Liver (tissue), 8 donors: ENCODE measurements at regions not wholly inside any gene's neighbourhood (a gene's known extent, or its start where the extent isn't known, plus 50 kb on each side); places are given as distances from the start of the nearest gene placed in this dataset.

ENCODE experiments used
- DNase-seq: peaks from one replicate; pipeline ENCODE4 v3.0.0-alpha.2; 2017; ENCODE audit warnings: low spot score
- H3K27ac ChIP-seq, 2 donors: one replicate each; pipeline ENCODE4 v1.7.0; 2013; ENCODE audit warnings: inconsistent platforms in 2 of 2, low read length in 2 of 2, control low read depth in 1 of 2, low read depth in 1 of 2, mild to moderate bottlenecking in 1 of 2
- H3K27me3 ChIP-seq, 4 donors: one replicate each; pipeline versions ENCODE4 v1.6.1 to v1.7.0; 2013; ENCODE audit warnings: low read length in 3 of 4, inconsistent platforms in 1 of 4, mild to moderate bottlenecking in 1 of 4, moderate library complexity in 1 of 4; ENCODE audit not compliant: control insufficient read depth in 4 of 4, insufficient read depth in 4 of 4
- H3K36me3 ChIP-seq, 4 donors: one replicate each; pipeline versions ENCODE4 v1.6.1 to v1.7.0; 2013; ENCODE audit warnings: low read length in 3 of 4, mild to moderate bottlenecking in 3 of 4, low read depth in 1 of 4, moderate library complexity in 1 of 4; ENCODE audit not compliant: control insufficient read depth in 4 of 4, insufficient read depth in 3 of 4
- H3K4me1 ChIP-seq, 4 donors: one replicate each; pipeline versions ENCODE4 v1.6.1 to v1.7.0; 2013; ENCODE audit warnings: low read length in 3 of 4, mild to moderate bottlenecking in 3 of 4, moderate library complexity in 1 of 4; ENCODE audit not compliant: control insufficient read depth in 4 of 4, insufficient read depth in 4 of 4
- H3K4me3 ChIP-seq, 3 donors: one replicate each; pipeline versions ENCODE4 v1.6.1 to v1.7.0; 2013; ENCODE audit warnings: low read length in 3 of 3, control low read depth in 1 of 3, low read depth in 1 of 3, mild to moderate bottlenecking in 1 of 3
- H3K9ac ChIP-seq, 2 donors: one replicate each; pipeline ENCODE4 v1.7.0; 2013; ENCODE audit warnings: low read length in 2 of 2, mild to moderate bottlenecking in 2 of 2, moderate library complexity in 2 of 2, control low read depth in 1 of 2, low read depth in 1 of 2
- H3K9me3 ChIP-seq, 4 donors: one replicate each; pipeline versions ENCODE4 v1.6.1 to v1.7.0; 2013; ENCODE audit warnings: low read length in 3 of 4; ENCODE audit not compliant: control insufficient read depth in 4 of 4
- CTCF ChIP-seq: fragments of 150-350 bp; IDR thresholded peaks from 2 replicates; pipeline ENCODE4 v1.5.1; 2017; ENCODE audit warnings: improper control_type of control experiment, low read depth, low read length; ENCODE audit not compliant: missing input control
- FOXA2 ChIP-seq: IDR thresholded peaks from 2 replicates; pipeline ENCODE4 v1.6.1; 2016; ENCODE audit warnings: antibody characterized with exemption
- GABPA ChIP-seq, 2 donors: IDR thresholded peaks in 1 of 2; conservative IDR thresholded peaks in 1 of 2; 2 replicates each; pipeline ENCODE4 v1.6.1; 2016; ENCODE audit warnings: antibody characterized with exemption in 2 of 2, mild to moderate bottlenecking in 1 of 2, moderate library complexity in 1 of 2
- HNF4A ChIP-seq, 2 donors: conservative IDR thresholded peaks; 2 replicates each; pipeline ENCODE4 v1.6.1; 2016; ENCODE audit warnings: antibody characterized with exemption in 2 of 2, mild to moderate bottlenecking in 2 of 2
- HNF4G ChIP-seq: IDR thresholded peaks from 2 replicates; pipeline ENCODE4 v1.6.1; 2016; ENCODE audit warnings: antibody characterized with exemption
- JUND ChIP-seq, 2 donors: IDR thresholded peaks; 2 replicates each; pipeline ENCODE4 v1.6.1; 2016; ENCODE audit warnings: antibody characterized with exemption in 2 of 2
- NR2F2 ChIP-seq: IDR thresholded peaks from 2 replicates; pipeline ENCODE4 v1.6.1; 2016; ENCODE audit warnings: antibody characterized with exemption
- REST ChIP-seq: IDR thresholded peaks from 2 replicates; pipeline ENCODE4 v1.6.1; 2016; ENCODE audit warnings: antibody characterized with exemption, mild to moderate bottlenecking
- RXRA ChIP-seq, 2 donors: IDR thresholded peaks; 2 replicates each; pipeline ENCODE4 v1.6.1; 2017 to 2018; ENCODE audit warnings: antibody characterized with exemption in 2 of 2, mild to moderate bottlenecking in 1 of 2
- SP1 ChIP-seq: IDR thresholded peaks from 2 replicates; pipeline ENCODE4 v1.6.1; 2018; ENCODE audit warnings: antibody characterized with exemption, mild to moderate bottlenecking
- YY1 ChIP-seq: IDR thresholded peaks from 2 replicates; pipeline ENCODE4 v1.6.1; 2016; ENCODE audit warnings: antibody characterized with exemption, mild to moderate bottlenecking
- ZBTB33 ChIP-seq: IDR thresholded peaks from 2 replicates; pipeline ENCODE4 v1.6.1; 2016; ENCODE audit warnings: antibody characterized with exemption
- WGBS: extraction: QIAGEN DNeasy Blood & Tissue Kit; methylation state at CpG from one replicate; pipeline ENCODE4 v1.1.7; 2013; 5-methylcytosine and 5-hydroxymethylcytosine counted together
- TF ChIP-seq, protein P1 (sequence below): IDR thresholded peaks from 2 replicates; pipeline ENCODE4 v1.6.1; 2016; ENCODE audit warnings: antibody characterized with exemption
- donor health status: healthy.
- donor health status: healthy.
- donor health status: healthy.
- donor health status: healthy.
- donor health status: healthy.

DNA sequence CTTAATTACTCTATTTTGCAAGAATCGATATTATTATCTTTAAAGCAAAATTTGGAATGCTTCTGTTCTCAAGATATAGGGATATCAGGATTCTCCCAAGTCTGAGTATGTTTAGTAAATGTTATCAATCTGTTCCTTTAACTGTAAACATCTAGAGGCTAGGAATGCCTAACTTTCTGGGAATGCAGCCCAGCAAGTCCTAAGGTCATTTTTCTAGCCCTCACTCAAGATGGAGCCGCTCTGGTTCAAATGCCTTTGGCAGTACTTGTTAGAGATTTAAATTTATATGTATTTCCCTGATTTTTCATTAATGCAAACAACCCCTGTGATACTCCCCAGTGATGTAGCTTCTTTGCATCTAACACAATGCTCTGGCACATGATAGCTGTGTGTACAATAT is 623.8 kb upstream of the LCORL start:
- H3K9ac ChIP-seq: no peak overlapping the region
- no peak for DNase-seq
- H3K27me3 ChIP-seq: peaks cover 0 to 5% (median 0%) of the 10 kb centered on the region in 4 donors
- no peak overlapping the region for H3K27ac ChIP-seq
- H3K4me3 ChIP-seq: no peak overlapping the region
- TF ChIP-seq NR2F2 (peak; percentile 22), FOXA2 (no peak)
- H3K9me3 ChIP-seq: peaks cover 0 to 7% (median 0%) of the 10 kb centered on the region in 4 donors
- H3K4me1 ChIP-seq: no peaks in the 10 kb centered on the region
- WGBS: 38% methylated on average over 2 of the region's 2 CpGs
- H3K36me3 ChIP-seq: no peaks in the 10 kb centered on the region

GRCh38 chr4:18641334-18641733 is 619.8 kb upstream of the LCORL start:
- H3K9me3 ChIP-seq: no peaks in the 10 kb centered on the region
- TF ChIP-seq, protein P1, sequence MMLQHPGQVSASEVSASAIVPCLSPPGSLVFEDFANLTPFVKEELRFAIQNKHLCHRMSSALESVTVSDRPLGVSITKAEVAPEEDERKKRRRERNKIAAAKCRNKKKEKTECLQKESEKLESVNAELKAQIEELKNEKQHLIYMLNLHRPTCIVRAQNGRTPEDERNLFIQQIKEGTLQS: no peak
- TF ChIP-seq JUND (IDR thresholded peaks at IDR 0.05) (no peak), RXRA (IDR thresholded peaks at IDR 0.05) (no peak), ZBTB33 (no peak), SP1 (no peak), CTCF (no peak), GABPA (IDR thresholded peaks at IDR 0.05 in 1 of 2, conservative IDR thresholded peaks at IDR 0.05 in 1 of 2) (no peak), HNF4A (conservative IDR thresholded peaks at IDR 0.05) (no peak), HNF4G (no peak)
- no peak for DNase-seq
- H3K27me3 ChIP-seq: no peaks in the 10 kb centered on the region
- H3K4me3 ChIP-seq: no peak overlapping the region
- no peaks in the 10 kb centered on the region for H3K4me1 ChIP-seq
- no peak overlapping the region for H3K9ac ChIP-seq
- no peak overlapping the region for H3K27ac ChIP-seq
- H3K36me3 ChIP-seq: no peaks in the 10 kb centered on the region

- Histone ChIP-seq H3K36me3 (no peaks in the 10 kb centered on the region), H3K9ac (no peak overlapping the region), H3K27ac (no peak overlapping the region), H3K4me3 (no peak overlapping the region), H3K4me1 (no peaks in the 10 kb centered on the region), H3K27me3 (no peaks in the 10 kb centered on the region), H3K9me3 (no peaks in the 10 kb centered on the region)
- TF ChIP-seq YY1 (no peak), REST (no peak), NR2F2 (no peak), ZBTB33 (no peak), HNF4G (no peak)
- no peak for DNase-seq
- 55% methylated on average over 4 of the region's 4 CpGs for WGBS
These were observed 616.5 kb upstream of the LCORL start for GRCh38 chr4:18638031-18638430.
